Prostate gland (tissue), 2 donors: ENCODE measurements at regions not wholly inside any gene's neighbourhood (a gene's known extent, or its start where the extent isn't known, plus 50 kb on each side); places are given as distances from the start of the nearest gene placed in this dataset.
A peak's percentile ranks its signal among the peaks of the same experiment; 100 is the strongest.

Source experiments
- DNase-seq: peaks from one replicate; pipeline ENCODE4 v3.0.0-alpha.2; 2019; ENCODE audit warnings: low spot score
- H3K27ac ChIP-seq, 2 donors: fragments of 200-600 bp; sonication (generic); 2 replicates each; pipeline ENCODE4 v1.5.1; 2017 to 2019
- H3K27me3 ChIP-seq: fragments of 200-600 bp; sonication (generic); replicated peaks from 2 replicates; pipeline ENCODE4 v1.5.1; 2019; ENCODE audit not compliant: insufficient read depth
- H3K36me3 ChIP-seq, 2 donors: fragments of 200-600 bp; sonication (generic); 1 replicate in 1 of 2; 2 replicates in 1 of 2; pipeline versions ENCODE4 v1.5.1 to v1.8.1; 2017 to 2019
- H3K4me1 ChIP-seq: fragments of 200-600 bp; sonication (generic); replicated peaks from 2 replicates; pipeline ENCODE4 v1.5.1; 2019
- H3K4me3 ChIP-seq, 2 donors: fragments of 200-600 bp; sonication (generic); 2 replicates each; pipeline ENCODE4 v1.5.1; 2017 to 2019
- H3K9me3 ChIP-seq: fragments of 200-600 bp; sonication (generic); 2 replicates; pipeline ENCODE4 v1.5.1; 2017
- POLR2A ChIP-seq: fragments of 450-650 bp; IDR thresholded peaks from one replicate; pipeline ENCODE4 v1.6.1; 2016; ENCODE audit warnings: antibody characterized with exemption, mild to moderate bottlenecking
- POLR2AphosphoS5 ChIP-seq: sonication (generic); formaldehyde crosslinking; IDR thresholded peaks from one replicate; pipeline ENCODE4 v1.6.1; 2017; ENCODE audit warnings: antibody characterized with exemption
- WGBS: methylation state at CpG from one replicate; pipeline ENCODE4 v1.1.5; 2018; 5-methylcytosine and 5-hydroxymethylcytosine counted together
- intact Hi-C: fragments of 100-400 bp; cut with DNase I; formaldehyde crosslinking; loops from one replicate; pipeline ENCODE4 v1.14.2; 2022
- TF ChIP-seq, protein P1 (sequence below), 4 experiments: fragments of 200-600 bp in 2 of 4; fragments of 450-650 bp in 2 of 4; sonication (generic) in 2 of 4; IDR thresholded peaks; 1 replicate in 3 of 4; 2 replicates in 1 of 4; pipeline ENCODE4 v1.5.1; 2016 to 2019; ENCODE audit warnings: antibody characterized with exemption in 4 of 4, mild to moderate bottlenecking in 2 of 4, moderate library complexity in 2 of 4

- intact Hi-C loops: loop anchor here (10.0 kb wide), 1 partner anchor 182 kb away; no protein-coding TSS in a partner anchor
Measured at GRCh38 chr6:85353012-85353411, 96.9 kb upstream of the NT5E start.

DNA sequence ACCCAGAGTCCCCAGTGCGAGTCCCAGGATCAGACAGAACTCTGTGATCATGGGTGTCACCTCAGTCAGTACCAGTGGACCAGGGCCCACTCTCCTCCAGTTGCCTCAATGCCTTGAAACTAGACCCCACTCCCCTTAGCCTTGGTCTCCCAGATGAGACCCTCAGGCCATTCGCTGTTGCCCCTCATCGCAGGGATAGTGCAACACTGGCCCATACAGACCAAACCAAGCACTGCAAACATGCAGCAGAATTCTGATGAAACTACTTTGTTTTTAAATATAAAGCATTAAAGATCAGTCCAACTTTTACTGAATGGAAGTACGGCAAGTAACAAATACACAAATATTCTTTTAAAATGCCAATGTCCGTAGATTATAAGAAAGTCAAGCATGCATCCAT is 101.2 kb upstream of the NT5E start:
- H3K27ac ChIP-seq: no peak overlapping the region
- intact Hi-C loops: no loop called here
- no peaks in the 10 kb centered on the region for H3K27me3 ChIP-seq
- H3K9me3 ChIP-seq: no peaks in the 10 kb centered on the region
- no peak for DNase-seq
- no peaks in the 10 kb centered on the region for H3K36me3 ChIP-seq
- whole genome bisulfite sequencing: 87% methylated on average over 5 of the region's 5 CpGs
- no peak overlapping the region for H3K4me3 ChIP-seq
- no peak for TF ChIP-seq POLR2A
- TF ChIP-seq, protein P1, sequence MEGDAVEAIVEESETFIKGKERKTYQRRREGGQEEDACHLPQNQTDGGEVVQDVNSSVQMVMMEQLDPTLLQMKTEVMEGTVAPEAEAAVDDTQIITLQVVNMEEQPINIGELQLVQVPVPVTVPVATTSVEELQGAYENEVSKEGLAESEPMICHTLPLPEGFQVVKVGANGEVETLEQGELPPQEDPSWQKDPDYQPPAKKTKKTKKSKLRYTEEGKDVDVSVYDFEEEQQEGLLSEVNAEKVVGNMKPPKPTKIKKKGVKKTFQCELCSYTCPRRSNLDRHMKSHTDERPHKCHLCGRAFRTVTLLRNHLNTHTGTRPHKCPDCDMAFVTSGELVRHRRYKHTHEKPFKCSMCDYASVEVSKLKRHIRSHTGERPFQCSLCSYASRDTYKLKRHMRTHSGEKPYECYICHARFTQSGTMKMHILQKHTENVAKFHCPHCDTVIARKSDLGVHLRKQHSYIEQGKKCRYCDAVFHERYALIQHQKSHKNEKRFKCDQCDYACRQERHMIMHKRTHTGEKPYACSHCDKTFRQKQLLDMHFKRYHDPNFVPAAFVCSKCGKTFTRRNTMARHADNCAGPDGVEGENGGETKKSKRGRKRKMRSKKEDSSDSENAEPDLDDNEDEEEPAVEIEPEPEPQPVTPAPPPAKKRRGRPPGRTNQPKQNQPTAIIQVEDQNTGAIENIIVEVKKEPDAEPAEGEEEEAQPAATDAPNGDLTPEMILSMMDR (IDR thresholded peaks at IDR 0.05): no peak
- TF ChIP-seq POLR2AphosphoS5: no peak
- no peaks in the 10 kb centered on the region for H3K4me1 ChIP-seq

More at GRCh38 chr6:85353012-85353411, 96.9 kb upstream of the NT5E start:
- Histone ChIP-seq H3K9me3 (no peaks in the 10 kb centered on the region), H3K36me3 (no peaks in the 10 kb centered on the region), H3K27ac (no peak overlapping the region), H3K4me1 (no peaks in the 10 kb centered on the region), H3K27me3 (no peaks in the 10 kb centered on the region), H3K4me3 (no peak overlapping the region)
- WGBS: 94% methylated on average over 3 of the region's 3 CpGs
- TF ChIP-seq POLR2AphosphoS5 (no peak), POLR2A (no peak)
- TF ChIP-seq, protein P1 (IDR thresholded peaks at IDR 0.05): no peak
- DNase-seq: no peak

GRCh38 chr6:85347812-85348211 is 102.1 kb upstream of the NT5E start:
- DNase-seq: no peak
- Histone ChIP-seq H3K27me3 (no peaks in the 10 kb centered on the region), H3K4me3 (no peak overlapping the region), H3K4me1 (no peaks in the 10 kb centered on the region), H3K27ac (no peak overlapping the region), H3K9me3 (no peaks in the 10 kb centered on the region), H3K36me3 (no peaks in the 10 kb centered on the region)
- TF ChIP-seq POLR2A: no peak
- TF ChIP-seq, protein P1 (IDR thresholded peaks at IDR 0.05): no peak
- no peak for TF ChIP-seq POLR2AphosphoS5
- 41% methylated on average over 1 of the region's 1 CpG for WGBS
- intact Hi-C loops: no loop called here

- Histone ChIP-seq H3K4me3 (no peak overlapping the region), H3K36me3 (no peaks in the 10 kb centered on the region), H3K9me3 (no peaks in the 10 kb centered on the region), H3K27me3 (no peaks in the 10 kb centered on the region), H3K27ac (no peak overlapping the region), H3K4me1 (no peaks in the 10 kb centered on the region)
- 96% methylated on average over 1 of the region's 1 CpG for WGBS
- intact Hi-C loops: no loop called here
- no peak for DNase-seq
- TF ChIP-seq POLR2AphosphoS5: no peak
- TF ChIP-seq, protein P1 (IDR thresholded peaks at IDR 0.05): no peak
Measured at GRCh38 chr6:85346196-85346595, 103.7 kb upstream of the NT5E start.

DNA sequence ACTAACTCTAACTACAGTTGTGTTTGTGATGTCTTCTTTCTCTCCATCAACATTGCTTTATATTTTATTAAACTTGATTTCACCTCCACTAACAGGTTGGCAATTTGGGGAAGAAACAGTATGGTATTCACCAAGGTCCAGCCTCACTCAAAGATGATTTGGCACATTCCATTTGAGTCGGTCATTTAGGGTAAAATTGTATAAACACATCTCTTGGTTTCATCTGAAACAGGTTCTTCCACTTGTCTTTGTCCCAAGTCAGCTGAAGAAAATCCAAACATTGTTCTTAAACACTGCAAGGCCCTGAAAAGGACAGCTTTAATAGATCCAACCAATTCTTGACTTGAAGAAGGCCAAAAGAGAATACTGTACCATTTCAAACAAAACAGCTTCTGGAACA is 104.9 kb upstream of the NT5E start:
- TF ChIP-seq POLR2AphosphoS5 (peak; percentile 20), POLR2A (no peak)
- intact Hi-C loops: no loop called here
- 21% methylated on average over 1 of the region's 1 CpG for WGBS
- H3K27ac ChIP-seq: no peak overlapping the region
- H3K4me1 ChIP-seq: no peaks in the 10 kb centered on the region
- DNase-seq: no peak
- H3K9me3 ChIP-seq: no peaks in the 10 kb centered on the region
- no peak overlapping the region for H3K4me3 ChIP-seq
- H3K36me3 ChIP-seq: no peaks in the 10 kb centered on the region
- H3K27me3 ChIP-seq: no peaks in the 10 kb centered on the region
